ENCODE measurements at regions not wholly inside any gene's neighbourhood (a gene's known extent, or its start where the extent isn't known, plus 50 kb on each side); places are given as distances from the start of the nearest gene placed in this dataset.

DNA sequence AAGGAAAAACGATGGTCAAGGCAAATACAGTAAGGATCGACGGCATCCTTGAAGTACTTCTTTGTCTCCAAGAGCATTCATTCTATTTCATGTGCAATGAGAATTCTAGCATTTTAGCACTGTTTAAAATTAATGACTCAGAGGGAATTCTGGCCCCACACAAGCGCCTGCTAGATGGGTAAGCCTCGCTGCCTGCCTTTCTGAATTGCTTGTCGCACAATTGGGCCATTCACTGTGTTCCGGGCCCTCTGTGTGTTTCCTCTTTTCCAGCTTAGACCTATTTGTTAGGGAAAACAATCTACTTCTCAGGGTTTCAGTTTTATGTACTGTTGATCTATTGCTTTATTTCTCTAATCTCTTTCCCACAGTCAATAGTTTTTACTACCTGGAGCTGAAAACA is 204.7 kb upstream of the ZNF32 start:
- Histone ChIP-seq H3K4me1 (peaks cover 0 to 9% (median 0%) of the 10 kb centered on the region in 4 donors), H3K4me3 (no peak overlapping the region), H3K27me3 (no peaks in the 10 kb centered on the region), H3K36me3 (no peaks in the 10 kb centered on the region), H3K27ac (replicated peaks in 1 of 4) (peak overlapping the region in 1 of 4 donors; percentile 17), H3K9me3 (no peaks in the 10 kb centered on the region)
- TF ChIP-seq POLR2AphosphoS5 (IDR thresholded peaks at IDR 0.05) (no peak), CTCF (IDR thresholded peaks at IDR 0.05) (no peak), POLR2A (IDR thresholded peaks at IDR 0.05; ENCODE audit: low read depth) (no peak), EP300 (IDR thresholded peaks at IDR 0.05) (no peak)
- 93% methylated on average over 7 of the region's 7 CpGs for WGBS
- DNase-seq (ENCODE audit: extremely low spot score) = no peak
- intact Hi-C loops (cut with DNase I) = no loop called here

DNA sequence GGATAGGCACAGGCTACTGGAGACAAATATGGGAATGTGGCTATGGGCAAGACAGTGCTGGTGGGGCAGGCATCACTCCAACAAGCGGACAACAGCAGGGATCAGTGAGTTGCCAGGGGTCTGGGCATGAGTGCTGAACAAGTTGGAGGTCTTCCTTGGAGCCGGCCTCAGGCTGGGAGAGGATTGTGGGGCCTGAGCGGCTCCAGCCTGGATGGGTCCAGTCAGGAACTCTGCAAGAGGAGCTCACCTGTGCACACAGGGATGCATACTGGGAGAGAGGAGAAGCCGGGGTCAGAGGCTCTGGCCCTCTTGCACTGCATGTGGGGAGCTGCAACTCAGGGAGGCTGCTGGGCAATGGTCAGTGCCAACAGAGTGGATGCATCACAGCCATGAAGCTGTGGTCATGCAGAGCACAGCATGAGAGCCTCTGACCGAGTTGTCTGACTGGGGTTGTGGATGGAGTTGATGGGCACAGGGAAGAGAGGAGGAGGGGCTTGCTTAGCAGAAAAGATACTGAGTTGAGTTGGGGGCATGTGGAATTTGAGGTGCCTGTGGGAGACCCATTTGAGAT is 204.0 kb upstream of the ZNF32 start:
- no peak for TF ChIP-seq EP300 (IDR thresholded peaks at IDR 0.05)
- TF ChIP-seq CTCF (IDR thresholded peaks at IDR 0.05) = no peak
- no peak for TF ChIP-seq POLR2AphosphoS5 (IDR thresholded peaks at IDR 0.05)
- no peak for TF ChIP-seq POLR2A (IDR thresholded peaks at IDR 0.05; ENCODE audit: low read depth)
- H3K4me3 ChIP-seq = no peak overlapping the region
- no peaks in the 10 kb centered on the region for H3K27me3 ChIP-seq
- intact Hi-C loops (cut with DNase I) = no loop called here
- no peak for DNase-seq (ENCODE audit: extremely low spot score)
- H3K9me3 ChIP-seq = no peaks in the 10 kb centered on the region
- no peak overlapping the region for H3K27ac ChIP-seq (replicated peaks in 1 of 4)
- no peaks in the 10 kb centered on the region for H3K36me3 ChIP-seq
- 81% methylated on average over 2 of the region's 5 CpGs for WGBS
- peaks cover 0 to 9% (median 0%) of the 10 kb centered on the region in 4 donors for H3K4me1 ChIP-seq

GRCh38 chr10:43852149-43852548 is 203.5 kb upstream of the ZNF32 start:
- H3K9me3 ChIP-seq = no peaks in the 10 kb centered on the region
- TF ChIP-seq POLR2A (IDR thresholded peaks at IDR 0.05; ENCODE audit: low read depth) (no peak), CTCF (IDR thresholded peaks at IDR 0.05) (no peak), EP300 (IDR thresholded peaks at IDR 0.05) (no peak), POLR2AphosphoS5 (IDR thresholded peaks at IDR 0.05) (no peak)

DNA sequence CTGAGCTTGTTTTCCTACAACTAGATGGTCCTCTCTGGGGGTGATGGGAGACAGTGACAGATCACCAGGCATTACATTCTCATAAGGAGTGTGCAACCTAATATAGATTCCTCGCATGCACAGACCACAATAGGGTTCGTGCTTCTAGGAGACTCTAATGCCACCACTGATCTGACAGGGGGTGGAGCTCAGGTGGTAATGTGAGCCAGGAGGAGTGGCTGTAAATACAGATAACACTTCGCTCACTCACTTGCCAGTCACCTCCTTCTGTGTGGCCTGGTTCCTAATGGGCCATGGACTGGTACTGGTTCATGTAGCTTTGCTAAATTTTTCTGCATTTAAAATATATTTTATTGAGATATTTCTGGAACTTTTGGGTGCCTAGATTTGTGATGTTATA is 202.3 kb upstream of the ZNF32 start:
- no peak overlapping the region for H3K4me3 ChIP-seq
- WGBS = 91% methylated on average over 3 of the region's 3 CpGs
- H3K9me3 ChIP-seq = no peaks in the 10 kb centered on the region
- H3K27me3 ChIP-seq = no peaks in the 10 kb centered on the region
- no peak overlapping the region for H3K27ac ChIP-seq (replicated peaks in 1 of 4)
- no peak for TF ChIP-seq CTCF (IDR thresholded peaks at IDR 0.05)
- no peak for TF ChIP-seq POLR2AphosphoS5 (IDR thresholded peaks at IDR 0.05)
- no peak for TF ChIP-seq POLR2A (IDR thresholded peaks at IDR 0.05; ENCODE audit: low read depth)
- no peak for TF ChIP-seq EP300 (IDR thresholded peaks at IDR 0.05)
- intact Hi-C loops (cut with DNase I) = no loop called here
- DNase-seq (ENCODE audit: extremely low spot score) = no peak
- no peaks in the 10 kb centered on the region for H3K36me3 ChIP-seq
- H3K4me1 ChIP-seq = peaks cover 5 to 14% (median 5%) of the 10 kb centered on the region in 4 donors

More at GRCh38 chr10:43852149-43852548, 203.5 kb upstream of the ZNF32 start:
- DNase-seq (ENCODE audit: extremely low spot score) = peak; percentile 82
- 85% methylated on average over 8 of the region's 9 CpGs for WGBS
- Histone ChIP-seq H3K27me3 (no peaks in the 10 kb centered on the region), H3K4me1 (peaks cover 0 to 9% (median 0%) of the 10 kb centered on the region in 4 donors), H3K27ac (replicated peaks in 1 of 4) (no peak overlapping the region), H3K4me3 (no peak overlapping the region), H3K36me3 (no peaks in the 10 kb centered on the region)
- intact Hi-C loops (cut with DNase I) = no loop called here

GRCh38 chr10:43849551-43849950 is 200.9 kb upstream of the ZNF32 start:
- no peak overlapping the region for H3K4me3 ChIP-seq
- WGBS = 97% methylated on average over 3 of the region's 3 CpGs
- H3K4me1 ChIP-seq = peaks cover 11 to 16% (median 13%) of the 10 kb centered on the region in 4 donors
- no peaks in the 10 kb centered on the region for H3K36me3 ChIP-seq
- H3K27me3 ChIP-seq = no peaks in the 10 kb centered on the region
- no peak for TF ChIP-seq EP300 (IDR thresholded peaks at IDR 0.05)
- no peak for TF ChIP-seq CTCF (IDR thresholded peaks at IDR 0.05)
- no peak for TF ChIP-seq POLR2AphosphoS5 (IDR thresholded peaks at IDR 0.05)
- no peak for TF ChIP-seq POLR2A (IDR thresholded peaks at IDR 0.05; ENCODE audit: low read depth)
- DNase-seq (ENCODE audit: extremely low spot score) = peak; percentile 85
- no peak overlapping the region for H3K27ac ChIP-seq (replicated peaks in 1 of 4)
- intact Hi-C loops (cut with DNase I) = no loop called here
- H3K9me3 ChIP-seq = no peaks in the 10 kb centered on the region
